ENCODE measurements at regions not wholly inside any gene's neighbourhood (a gene's known extent, or its start where the extent isn't known, plus 50 kb on each side); places are given as distances from the start of the nearest gene placed in this dataset.

GRCh38 chr2:12151716-12152115 lies 405.3 kb downstream of the LPIN1 start:
- no peak for TF ChIP-seq CTCF (IDR thresholded peaks at IDR 0.05)
- no peak for TF ChIP-seq POLR2A (IDR thresholded peaks at IDR 0.05)
